ENCODE measurements at regions not wholly inside any gene's neighbourhood (a gene's known extent, or its start where the extent isn't known, plus 50 kb on each side); places are given as distances from the start of the nearest gene placed in this dataset.

DNA sequence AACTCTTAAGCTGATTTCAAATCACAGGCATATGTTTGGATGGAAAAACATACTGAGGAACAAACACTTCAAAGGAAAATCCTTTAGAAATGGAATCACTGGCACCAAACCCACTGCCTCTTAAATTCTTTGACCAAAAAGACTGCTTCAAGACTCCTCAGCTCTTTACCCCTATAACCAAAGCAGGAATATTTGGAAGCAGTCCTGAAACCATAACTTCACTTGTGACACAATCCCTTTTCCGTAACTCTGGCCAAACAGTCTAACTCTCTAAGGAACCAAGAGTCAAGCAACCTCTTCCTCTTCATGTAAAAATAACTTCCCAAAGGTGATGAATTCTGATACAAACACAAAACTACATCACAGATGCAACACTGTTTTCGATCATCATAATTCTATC, 104.3 kb downstream of the MTERF1 start:
- intact Hi-C loops (cut with DNase I; ENCODE audit: low total_unique reads), result no loop called here
- WGBS, 2 donors, result 81 to 92% methylated on average over 2 of the region's 2 CpGs
- Histone ChIP-seq H3K4me3 (no peak overlapping the region), H3K27me3 (no peaks in the 10 kb centered on the region), H3K27ac (no peak overlapping the region), H3K36me3 (ENCODE audit: low read depth, missing control alignments) (no peaks in the 10 kb centered on the region), H3K4me1 (no peaks in the 10 kb centered on the region), H3K9me3 (no peaks in the 10 kb centered on the region)
- no peak for TF ChIP-seq CTCF (IDR thresholded peaks at IDR 0.05)
- no peak for DNase-seq

- Histone ChIP-seq H3K4me3 (no peak overlapping the region), H3K4me1 (no peaks in the 10 kb centered on the region), H3K27me3 (no peaks in the 10 kb centered on the region), H3K27ac (no peak overlapping the region), H3K36me3 (ENCODE audit: low read depth, missing control alignments) (no peaks in the 10 kb centered on the region), H3K9me3 (no peaks in the 10 kb centered on the region)
- DNase-seq, result no peak
- WGBS, 2 donors, result 83 to 88% methylated on average over 3 of the region's 3 CpGs
- intact Hi-C loops (cut with DNase I; ENCODE audit: low total_unique reads), result no loop called here
- TF ChIP-seq POLR2A (IDR thresholded peaks at IDR 0.05), result no peak
- no peak for TF ChIP-seq CTCF (IDR thresholded peaks at IDR 0.05)
These were observed 103.0 kb downstream of the MTERF1 start for GRCh38 chr7:91777522-91777921.

DNA sequence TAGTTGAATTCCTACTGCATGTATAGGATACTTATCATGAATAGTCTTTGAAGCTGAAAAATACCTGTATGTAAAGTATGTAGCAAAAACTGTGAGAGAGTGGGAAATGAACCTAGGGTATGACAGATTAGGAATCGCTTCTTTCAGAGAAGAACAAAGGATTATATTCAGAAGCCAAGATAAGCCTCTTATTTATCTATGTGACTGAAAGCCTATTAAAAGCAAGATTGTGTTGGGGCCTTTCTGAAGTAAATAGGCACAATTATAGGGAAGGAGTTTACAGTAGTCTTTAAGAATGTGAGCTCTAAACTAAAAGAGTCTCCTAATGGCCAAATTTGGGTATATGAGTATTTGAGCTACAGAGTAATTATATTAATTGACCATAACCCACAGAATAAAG, 102.1 kb downstream of the MTERF1 start:
- no peak for TF ChIP-seq POLR2A (IDR thresholded peaks at IDR 0.05)
- TF ChIP-seq CTCF (IDR thresholded peaks at IDR 0.05), result no peak

DNA sequence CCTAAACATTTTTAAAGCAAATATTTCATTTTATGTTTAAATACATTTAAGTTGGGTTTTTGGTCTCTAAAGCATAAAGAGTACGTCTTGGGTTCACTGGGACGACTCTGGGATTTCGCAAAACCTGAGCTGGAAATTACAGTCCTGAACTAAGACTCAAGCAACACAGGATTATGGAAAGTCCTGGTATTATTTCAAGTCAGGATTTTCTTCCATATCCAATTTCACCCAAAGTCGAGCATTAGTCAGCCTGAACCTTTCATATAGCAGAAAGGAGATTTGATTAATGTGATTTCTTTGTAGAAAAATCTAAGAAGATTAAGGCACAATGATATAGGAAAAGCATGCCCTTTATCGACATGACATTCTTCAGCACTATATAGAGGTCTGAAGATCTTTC, 100.0 kb downstream of the MTERF1 start:
- Histone ChIP-seq H3K4me1 (no peaks in the 10 kb centered on the region), H3K36me3 (ENCODE audit: low read depth, missing control alignments) (no peaks in the 10 kb centered on the region), H3K9me3 (no peaks in the 10 kb centered on the region), H3K27me3 (no peaks in the 10 kb centered on the region), H3K4me3 (no peak overlapping the region), H3K27ac (no peak overlapping the region)
- intact Hi-C loops (cut with DNase I; ENCODE audit: low total_unique reads), result no loop called here
- 85 to 93% methylated on average over 5 of the region's 5 CpGs for WGBS, 2 donors
- no peak for TF ChIP-seq CTCF (IDR thresholded peaks at IDR 0.05)
- TF ChIP-seq POLR2A (IDR thresholded peaks at IDR 0.05), result no peak
- no peak for DNase-seq

More for the DNA sequence above, 102.1 kb downstream of the MTERF1 start:
- Histone ChIP-seq H3K4me3 (no peak overlapping the region), H3K36me3 (ENCODE audit: low read depth, missing control alignments) (no peaks in the 10 kb centered on the region), H3K4me1 (no peaks in the 10 kb centered on the region), H3K27ac (no peak overlapping the region), H3K27me3 (no peaks in the 10 kb centered on the region), H3K9me3 (no peaks in the 10 kb centered on the region)
- DNase-seq, result no peak
- 58 to 86% methylated on average over 1 of the region's 1 CpG for WGBS, 2 donors
- intact Hi-C loops (cut with DNase I; ENCODE audit: low total_unique reads), result no loop called here

- H3K4me1 ChIP-seq, result no peaks in the 10 kb centered on the region
- DNase-seq, result no peak
- no peak for TF ChIP-seq CTCF (IDR thresholded peaks at IDR 0.05)
- H3K27me3 ChIP-seq, result no peaks in the 10 kb centered on the region
- WGBS, 2 donors, result 51 to 57% methylated on average over 3 of the region's 3 CpGs
- intact Hi-C loops (cut with DNase I; ENCODE audit: low total_unique reads), result no loop called here
- H3K27ac ChIP-seq, result no peak overlapping the region
- H3K36me3 ChIP-seq (ENCODE audit: low read depth, missing control alignments), result no peaks in the 10 kb centered on the region
- H3K4me3 ChIP-seq, result no peak overlapping the region
- H3K9me3 ChIP-seq, result no peaks in the 10 kb centered on the region
These were observed 96.0 kb downstream of the MTERF1 start for GRCh38 chr7:91784469-91784868.
